Umbilical cord (tissue), 1 donor: ENCODE measurements at regions not wholly inside any gene's neighbourhood (a gene's known extent, or its start where the extent isn't known, plus 50 kb on each side); places are given as distances from the start of the nearest gene placed in this dataset.
A peak's percentile ranks its signal among the peaks of the same experiment; 100 is the strongest.
"Not testable (repeated sequence)": the region's sequence is repeated elsewhere in the genome, so short reads cannot be mapped to it uniquely, and the experiment has no call there.

Source experiments
- DNase-seq: peaks from one replicate; pipeline ENCODE4 v3.0.0-alpha.2; 2015; ENCODE audit warnings: low spot score

- peak; percentile 62 for DNase-seq
These were observed 973.7 kb downstream of the LTN1 start for GRCh38 chr21:28018741-28019669.

- DNase-seq = no peak
These were observed 974.5 kb downstream of the LTN1 start for GRCh38 chr21:28018213-28018612.

GRCh38 chr21:28016571-28016970 is 976.1 kb downstream of the LTN1 start:
- peak; percentile 22 for DNase-seq

- peak; percentile 41 for DNase-seq
These were observed 979.6 kb downstream of the LTN1 start for GRCh38 chr21:28013123-28013522.

GRCh38 chr21:28011970-28012369 is 980.7 kb downstream of the LTN1 start:
- not testable (repeated sequence) for DNase-seq

GRCh38 chr21:28008245-28008644 is 984.4 kb downstream of the LTN1 start:
- peak; percentile 20 for DNase-seq

- not testable (repeated sequence) for DNase-seq
These were observed 989.0 kb downstream of the LTN1 start for GRCh38 chr21:28003627-28004026.

- DNase-seq = not testable (repeated sequence)
These were observed 995.8 kb downstream of the LTN1 start for GRCh38 chr21:27996906-27997305.

- DNase-seq = not testable (repeated sequence)
These were observed 1007.9 kb downstream of the LTN1 start for GRCh38 chr21:27984663-27985325.

GRCh38 chr21:27979446-27979845 is 1012.6 kb upstream of the ADAMTS5 start:
- DNase-seq = not testable (repeated sequence)

GRCh38 chr21:27975514-27975913 is 1008.6 kb upstream of the ADAMTS5 start:
- no peak for DNase-seq

GRCh38 chr21:27974152-27974551 is 1007.3 kb upstream of the ADAMTS5 start:
- DNase-seq = not testable (repeated sequence)

GRCh38 chr21:27968240-27968639 is 1001.4 kb upstream of the ADAMTS5 start:
- not testable (repeated sequence) for DNase-seq

- DNase-seq = peak; percentile 26
These were observed 987.8 kb upstream of the ADAMTS5 start for GRCh38 chr21:27954543-27955165.

- DNase-seq = peak; percentile 35
These were observed 986.6 kb upstream of the ADAMTS5 start for GRCh38 chr21:27953340-27954045.

GRCh38 chr21:27949093-27949492 is 982.2 kb upstream of the ADAMTS5 start:
- DNase-seq = not testable (repeated sequence)

- DNase-seq = not testable (repeated sequence)
These were observed 963.4 kb upstream of the ADAMTS5 start for GRCh38 chr21:27930108-27930767.

- DNase-seq = peak; percentile 10
These were observed 962.3 kb upstream of the ADAMTS5 start for GRCh38 chr21:27929179-27929578.

- peak; percentile 51 for DNase-seq
These were observed 961.7 kb upstream of the ADAMTS5 start for GRCh38 chr21:27928534-27929115.

- not testable (repeated sequence) for DNase-seq
These were observed 954.5 kb upstream of the ADAMTS5 start for GRCh38 chr21:27921421-27921820.

- peak; percentile 39 for DNase-seq
These were observed 951.1 kb upstream of the ADAMTS5 start for GRCh38 chr21:27917966-27918365.
